AG10803 (cell line): ENCODE measurements at regions not wholly inside any gene's neighbourhood (a gene's known extent, or its start where the extent isn't known, plus 50 kb on each side); places are given as distances from the start of the nearest gene placed in this dataset.

ENCODE experiments used
- DNase-seq: peaks from one replicate; pipeline ENCODE4 v3.0.0; 2010; ENCODE audit warnings: low read depth
- H3K4me3 ChIP-seq: 2 replicates; pipeline ENCODE4 v1.5.1; 2011; ENCODE audit warnings: mild to moderate bottlenecking, low read length, control low read depth
- CTCF ChIP-seq: conservative IDR thresholded peaks from 2 replicates; pipeline ENCODE4 v1.5.1; 2011; ENCODE audit warnings: mild to moderate bottlenecking, low read length, control low read depth, inconsistent platforms

- no peak for TF ChIP-seq CTCF
- H3K4me3 ChIP-seq: no peak overlapping the region
- DNase-seq: no peak
Measured at GRCh38 chr16:9271841-9272240, 180.4 kb downstream of the HAPSTR1 start.

GRCh38 chr16:9275377-9275776, 183.9 kb downstream of the HAPSTR1 start:
- TF ChIP-seq CTCF: no peak
- no peak for DNase-seq
- H3K4me3 ChIP-seq: no peak overlapping the region

- H3K4me3 ChIP-seq: no peak overlapping the region
- TF ChIP-seq CTCF: no peak
- DNase-seq: no peak
Measured at GRCh38 chr16:9275816-9276354, 184.4 kb downstream of the HAPSTR1 start.

- no peak for DNase-seq
- no peak for TF ChIP-seq CTCF
Measured at GRCh38 chr16:9279291-9280068, 188.0 kb downstream of the HAPSTR1 start.

GRCh38 chr16:9280069-9280466, 188.6 kb downstream of the HAPSTR1 start:
- no peak for DNase-seq
- H3K4me3 ChIP-seq: no peak overlapping the region
- no peak for TF ChIP-seq CTCF

More at GRCh38 chr16:9279291-9280068, 188.0 kb downstream of the HAPSTR1 start:
- no peak overlapping the region for H3K4me3 ChIP-seq

- no peak for DNase-seq
- no peak overlapping the region for H3K4me3 ChIP-seq
- no peak for TF ChIP-seq CTCF
Measured at GRCh38 chr16:9286930-9287329, 195.5 kb downstream of the HAPSTR1 start.

GRCh38 chr16:9296271-9296590, 204.8 kb downstream of the HAPSTR1 start:
- DNase-seq: no peak
- no peak overlapping the region for H3K4me3 ChIP-seq
- TF ChIP-seq CTCF: no peak
